ENCODE measurements at regions not wholly inside any gene's neighbourhood (a gene's known extent, or its start where the extent isn't known, plus 50 kb on each side); places are given as distances from the start of the nearest gene placed in this dataset.

DNA sequence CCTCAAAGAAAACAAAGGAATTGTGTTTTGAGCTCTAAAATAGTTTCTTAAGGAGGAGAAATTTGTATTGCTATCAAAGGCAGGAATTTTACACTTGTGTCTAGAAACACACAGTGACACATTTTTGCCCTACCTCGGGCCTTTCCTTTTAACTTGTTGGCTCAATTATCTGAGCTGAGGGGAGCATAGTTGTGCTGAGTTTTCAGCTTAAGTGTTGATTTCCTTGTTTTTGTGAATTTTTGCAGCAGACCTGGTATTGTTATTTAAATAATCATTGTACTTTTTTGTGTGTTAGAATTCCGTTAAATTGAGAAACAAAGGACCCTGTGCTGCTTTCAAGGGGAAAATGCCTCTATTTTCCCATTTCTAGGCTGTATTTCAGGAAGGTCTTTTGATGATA lies 249.7 kb downstream of the CD83 start:
- no peak for DNase-seq
- H3K36me3 Mint-ChIP-seq (ENCODE audit: unreplicated experiment) = no peaks in the 10 kb centered on the region
- no peak overlapping the region for H3K27ac Mint-ChIP-seq (ENCODE audit: unreplicated experiment)
- peaks cover 1% of the 10 kb centered on the region for H3K27me3 Mint-ChIP-seq (ENCODE audit: unreplicated experiment)
- TF ChIP-seq CTCF (IDR thresholded peaks at IDR 0.05; ENCODE audit: partially characterized antibody, unreplicated experiment) = no peak
- peaks cover 1% of the 10 kb centered on the region for H3K9me3 Mint-ChIP-seq (ENCODE audit: unreplicated experiment)
- H3K4me3 Mint-ChIP-seq (ENCODE audit: unreplicated experiment) = no peak overlapping the region
- H3K4me1 Mint-ChIP-seq (ENCODE audit: low read depth, unreplicated experiment) = no peaks in the 10 kb centered on the region

- DNase-seq = no peak
- Mint-ChIP-seq H3K9me3 (ENCODE audit: unreplicated experiment) (peaks cover 1% of the 10 kb centered on the region), H3K36me3 (ENCODE audit: unreplicated experiment) (peaks cover 3% of the 10 kb centered on the region), H3K4me1 (ENCODE audit: low read depth, unreplicated experiment) (no peaks in the 10 kb centered on the region), H3K27ac (ENCODE audit: unreplicated experiment) (no peak overlapping the region), H3K4me3 (ENCODE audit: unreplicated experiment) (no peak overlapping the region), H3K27me3 (ENCODE audit: unreplicated experiment) (peaks cover 1% of the 10 kb centered on the region)
- TF ChIP-seq CTCF (IDR thresholded peaks at IDR 0.05; ENCODE audit: partially characterized antibody, unreplicated experiment) = no peak
Measured at GRCh38 chr6:14369717-14370116, 252.1 kb downstream of the CD83 start.

DNA sequence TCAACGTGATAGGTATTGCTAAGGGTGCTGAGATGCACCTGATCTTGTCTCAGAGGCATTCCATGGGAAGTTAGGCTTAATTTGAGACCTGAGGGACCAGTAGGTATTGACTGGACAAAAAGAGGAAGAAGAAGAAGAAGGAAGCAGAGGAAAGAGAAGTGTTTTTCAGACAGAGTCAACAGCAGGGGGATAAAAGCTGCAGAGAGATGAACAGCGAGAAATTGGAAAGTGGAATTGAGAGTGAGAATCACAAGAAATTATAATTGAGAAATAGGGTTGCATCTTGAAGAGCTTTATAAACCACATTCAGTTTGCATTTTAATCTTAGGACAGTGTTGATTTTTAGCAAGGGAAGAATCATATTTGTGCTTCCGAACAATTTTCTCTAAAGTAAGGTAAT lies 254.0 kb downstream of the CD83 start:
- Mint-ChIP-seq H3K9me3 (ENCODE audit: unreplicated experiment) (peaks cover 1% of the 10 kb centered on the region), H3K36me3 (ENCODE audit: unreplicated experiment) (peaks cover 4% of the 10 kb centered on the region), H3K27ac (ENCODE audit: unreplicated experiment) (no peak overlapping the region), H3K27me3 (ENCODE audit: unreplicated experiment) (peaks cover 1% of the 10 kb centered on the region), H3K4me3 (ENCODE audit: unreplicated experiment) (no peak overlapping the region), H3K4me1 (ENCODE audit: low read depth, unreplicated experiment) (no peaks in the 10 kb centered on the region)
- TF ChIP-seq CTCF (IDR thresholded peaks at IDR 0.05; ENCODE audit: partially characterized antibody, unreplicated experiment) = no peak
- no peak for DNase-seq

DNA sequence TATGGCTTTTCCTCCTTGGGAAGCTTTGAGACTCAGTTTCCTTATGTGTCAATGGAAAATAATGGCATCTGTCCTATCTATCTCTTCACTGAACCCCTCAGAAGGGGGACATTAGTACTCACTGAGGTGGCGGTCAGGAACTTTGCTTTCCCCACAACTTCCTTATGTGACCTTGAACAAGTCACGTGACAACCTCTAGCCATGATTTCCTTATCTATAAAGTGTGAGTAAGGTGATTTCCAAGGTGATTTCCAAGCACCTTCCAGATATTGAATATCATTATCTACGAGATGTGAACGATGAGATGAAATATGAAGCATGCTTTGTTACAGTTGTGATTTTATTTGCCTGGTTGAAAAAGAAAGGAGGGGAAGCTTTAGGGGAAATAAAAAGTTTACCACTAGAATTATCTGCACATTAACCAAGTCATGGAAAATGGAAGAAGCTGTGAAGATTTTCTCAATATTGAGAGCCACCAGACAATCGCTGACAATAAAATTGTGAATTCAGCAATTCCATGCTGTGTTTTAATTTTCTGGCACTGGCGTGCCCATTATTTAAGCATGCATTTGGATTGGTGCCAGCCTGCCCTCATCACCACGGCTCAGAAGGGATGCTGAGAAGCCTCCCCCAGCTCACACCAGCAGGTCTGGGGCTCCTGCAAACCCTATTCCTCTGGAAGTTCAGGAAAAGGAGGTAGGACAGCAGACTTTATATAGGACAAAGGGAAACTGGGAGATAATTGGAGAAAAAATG lies 255.3 kb downstream of the CD83 start:
- peaks cover 2% of the 10 kb centered on the region for H3K27me3 Mint-ChIP-seq (ENCODE audit: unreplicated experiment)
- no peak overlapping the region for H3K4me3 Mint-ChIP-seq (ENCODE audit: unreplicated experiment)
- H3K27ac Mint-ChIP-seq (ENCODE audit: unreplicated experiment) = no peak overlapping the region
- DNase-seq = no peak
- peaks cover 3% of the 10 kb centered on the region for H3K9me3 Mint-ChIP-seq (ENCODE audit: unreplicated experiment)
- H3K4me1 Mint-ChIP-seq (ENCODE audit: low read depth, unreplicated experiment) = peaks cover 5% of the 10 kb centered on the region
- H3K36me3 Mint-ChIP-seq (ENCODE audit: unreplicated experiment) = peaks cover 8% of the 10 kb centered on the region
- TF ChIP-seq CTCF (IDR thresholded peaks at IDR 0.05; ENCODE audit: partially characterized antibody, unreplicated experiment) = no peak

DNA sequence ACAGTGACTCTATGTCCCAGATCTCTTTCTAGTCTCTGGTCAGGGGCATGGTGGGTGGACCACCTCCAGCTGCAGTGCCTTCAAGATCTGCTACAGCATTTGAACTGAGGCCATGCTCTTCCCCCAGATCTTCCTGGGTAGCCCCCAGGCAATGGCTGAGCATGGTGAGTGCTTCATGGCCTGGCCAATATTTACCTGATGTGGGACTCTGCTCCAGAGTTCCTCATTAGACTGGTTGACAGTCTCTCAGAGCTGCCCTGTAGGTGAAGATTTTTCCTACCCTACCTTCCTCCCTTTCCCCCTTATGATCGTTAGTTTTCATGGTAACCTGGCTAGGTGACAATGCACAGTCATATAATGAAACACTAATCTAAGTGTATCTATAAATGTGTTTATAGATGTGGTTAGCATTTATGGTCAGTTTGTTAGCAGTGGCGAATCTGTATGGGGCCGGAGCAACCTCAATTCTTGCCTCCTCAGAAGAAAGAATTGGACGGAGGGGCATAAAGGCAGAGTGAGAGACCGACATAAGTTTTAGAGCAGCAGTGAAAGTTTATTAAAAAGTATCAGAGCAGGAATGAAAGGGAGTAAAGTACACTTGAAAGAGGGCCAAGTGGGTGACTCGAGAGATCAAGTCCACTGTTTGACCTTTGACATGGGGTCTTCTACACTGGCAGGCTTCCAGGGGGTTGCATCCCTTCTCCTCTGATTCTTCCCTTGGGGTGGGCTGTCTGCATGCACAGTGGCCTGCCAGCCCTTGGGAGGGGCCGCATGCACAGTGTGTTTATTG lies 256.3 kb downstream of the CD83 start:
- peaks cover 3% of the 10 kb centered on the region for H3K9me3 Mint-ChIP-seq (ENCODE audit: unreplicated experiment)
- DNase-seq = no peak
- peaks cover 8% of the 10 kb centered on the region for H3K36me3 Mint-ChIP-seq (ENCODE audit: unreplicated experiment)
- peaks cover 5% of the 10 kb centered on the region for H3K4me1 Mint-ChIP-seq (ENCODE audit: low read depth, unreplicated experiment)
- H3K27ac Mint-ChIP-seq (ENCODE audit: unreplicated experiment) = no peak overlapping the region
- TF ChIP-seq CTCF (IDR thresholded peaks at IDR 0.05; ENCODE audit: partially characterized antibody, unreplicated experiment) = no peak
- H3K4me3 Mint-ChIP-seq (ENCODE audit: unreplicated experiment) = no peak overlapping the region
- peaks cover 2% of the 10 kb centered on the region for H3K27me3 Mint-ChIP-seq (ENCODE audit: unreplicated experiment)

Data from glutamatergic neuron (in vitro differentiated cells).